GM19372 (cell line): ENCODE measurements at regions not wholly inside any gene's neighbourhood (a gene's known extent, or its start where the extent isn't known, plus 50 kb on each side); places are given as distances from the start of the nearest gene placed in this dataset.

ENCODE experiments used
- ATAC-seq: cut with Tn5 transposase; IDR thresholded peaks from one replicate; pipeline ENCODE4 v1.9.1; 2021; ENCODE audit warnings: mild to moderate bottlenecking, low read depth, moderate library complexity; ENCODE audit not compliant: unreplicated experiment

DNA sequence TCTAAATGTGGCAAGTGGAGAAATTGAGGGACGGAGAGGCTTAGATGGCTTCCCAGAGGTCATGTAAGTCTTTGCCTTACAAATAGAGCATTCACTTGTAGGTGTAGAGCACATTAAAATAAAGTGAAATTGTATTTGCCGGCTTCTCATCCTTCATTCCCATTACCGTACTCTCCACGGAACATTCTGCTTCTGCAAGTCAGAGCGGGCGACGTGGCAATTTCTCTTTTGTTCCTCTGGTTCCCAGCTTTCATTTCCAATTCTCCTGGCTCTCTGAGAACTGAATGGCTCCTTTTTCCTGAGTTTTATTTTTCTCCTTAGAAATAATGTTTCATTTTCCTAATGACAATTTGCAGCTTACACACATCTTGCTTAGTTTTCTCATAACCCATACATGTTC is 51.3 kb upstream of the PFKP start:
- no peak for ATAC-seq

DNA sequence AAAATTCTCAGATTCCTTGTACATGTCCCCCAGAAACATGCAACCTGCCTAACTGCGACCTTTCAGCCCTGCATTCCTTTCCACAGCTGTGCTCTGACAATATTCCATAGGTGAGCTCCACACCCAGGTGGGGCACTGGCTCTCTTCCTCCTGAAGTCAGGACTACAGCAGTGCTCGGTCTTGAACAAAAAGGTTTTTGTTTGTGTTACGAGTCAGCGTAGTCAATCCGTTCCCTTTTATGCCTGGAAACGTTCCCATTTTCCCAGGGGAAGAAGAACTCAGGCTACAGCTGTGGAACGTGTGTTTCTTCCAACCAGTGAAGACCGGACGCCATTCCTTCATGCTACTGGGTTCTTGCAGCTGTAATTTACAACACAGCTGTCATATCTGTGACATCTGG is 52.4 kb upstream of the PFKP start:
- no peak for ATAC-seq

DNA sequence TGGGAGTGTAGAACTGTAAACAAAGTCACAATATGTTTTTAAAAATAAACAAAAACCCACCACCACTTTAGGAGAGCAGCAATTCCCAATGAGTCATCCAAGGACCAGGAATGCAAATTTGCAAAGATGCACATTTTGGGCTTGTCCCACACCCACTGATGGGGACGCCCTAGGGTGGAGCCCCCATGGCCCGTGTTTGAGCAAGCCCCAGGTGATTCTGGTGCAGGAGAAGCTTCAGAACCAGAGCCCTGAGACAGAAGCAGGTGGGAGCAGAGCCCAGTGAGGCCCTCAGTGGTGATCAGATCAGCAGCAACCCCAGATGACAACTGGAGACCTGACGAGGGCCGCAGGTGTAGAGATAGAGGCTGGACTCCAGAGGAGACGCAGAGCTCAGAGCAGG is 55.1 kb upstream of the PFKP start:
- ATAC-seq, result no peak

DNA sequence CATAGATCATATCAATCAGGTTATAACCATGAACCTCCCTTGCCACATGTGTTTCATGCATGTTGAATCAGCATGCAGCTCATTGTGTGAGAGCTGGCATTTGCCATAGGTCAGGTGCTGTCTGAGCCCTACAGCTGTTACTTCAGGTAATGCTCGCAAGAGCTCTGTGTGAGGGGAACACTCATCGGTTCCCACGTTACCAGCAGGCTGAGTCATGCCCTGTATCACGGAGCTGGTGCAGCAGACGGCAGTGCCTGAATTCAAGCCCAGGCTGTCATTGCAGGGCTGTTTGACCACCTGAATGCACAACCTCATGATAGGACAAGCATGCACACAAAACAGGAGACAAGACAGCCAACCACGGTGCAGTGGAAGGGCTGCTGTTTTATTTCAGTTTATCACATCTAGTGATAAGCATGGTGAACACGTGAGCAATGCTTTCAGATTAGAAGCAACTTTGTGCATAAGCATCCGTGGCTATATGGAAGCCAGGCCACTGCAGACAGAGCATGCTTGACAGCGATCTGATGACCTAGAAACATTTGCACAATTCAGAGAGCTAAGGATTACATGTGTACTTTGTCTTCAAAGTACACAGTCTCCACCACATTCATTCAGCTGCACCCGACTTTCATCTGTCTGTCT is 56.4 kb upstream of the PFKP start:
- ATAC-seq, result no peak

DNA sequence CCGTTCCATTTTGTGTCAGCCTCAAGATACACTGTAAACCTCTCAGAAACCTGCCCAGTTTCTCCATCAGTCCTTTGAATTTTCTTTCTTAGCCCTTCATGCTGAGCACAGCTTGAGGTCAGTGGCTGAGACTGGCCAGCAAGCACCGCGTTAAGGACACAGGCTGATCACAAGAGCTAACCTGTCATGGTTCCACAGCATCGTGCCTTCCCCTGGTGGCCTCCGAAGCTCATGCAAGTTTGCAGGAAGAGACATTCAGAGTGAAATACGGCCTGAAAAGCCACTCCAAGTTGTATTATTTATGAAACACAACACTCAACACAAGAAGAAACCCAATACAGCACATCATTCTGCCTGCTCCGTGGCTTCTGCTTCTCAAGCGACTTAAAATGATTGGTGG is 57.0 kb upstream of the PFKP start:
- ATAC-seq, result no peak

DNA sequence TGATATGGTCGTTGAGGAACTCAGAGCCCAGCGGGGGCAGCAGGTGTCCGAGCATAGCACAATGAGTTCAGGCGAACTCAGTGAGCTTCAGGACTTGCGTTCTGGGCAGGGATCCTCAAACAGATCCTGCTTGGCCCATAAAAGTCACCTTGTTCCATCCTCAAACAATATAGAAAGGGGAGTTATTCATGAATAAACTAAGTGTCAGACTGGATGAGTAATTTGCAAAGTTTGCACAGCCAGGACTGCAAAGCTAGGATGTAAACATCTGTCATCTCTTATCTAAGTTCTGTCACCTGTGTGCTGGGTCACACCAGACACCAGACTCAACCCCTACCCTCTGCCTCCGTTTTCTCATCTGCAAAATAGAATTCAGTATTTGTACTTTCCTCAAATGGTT is 58.0 kb upstream of the PFKP start:
- ATAC-seq, result no peak

DNA sequence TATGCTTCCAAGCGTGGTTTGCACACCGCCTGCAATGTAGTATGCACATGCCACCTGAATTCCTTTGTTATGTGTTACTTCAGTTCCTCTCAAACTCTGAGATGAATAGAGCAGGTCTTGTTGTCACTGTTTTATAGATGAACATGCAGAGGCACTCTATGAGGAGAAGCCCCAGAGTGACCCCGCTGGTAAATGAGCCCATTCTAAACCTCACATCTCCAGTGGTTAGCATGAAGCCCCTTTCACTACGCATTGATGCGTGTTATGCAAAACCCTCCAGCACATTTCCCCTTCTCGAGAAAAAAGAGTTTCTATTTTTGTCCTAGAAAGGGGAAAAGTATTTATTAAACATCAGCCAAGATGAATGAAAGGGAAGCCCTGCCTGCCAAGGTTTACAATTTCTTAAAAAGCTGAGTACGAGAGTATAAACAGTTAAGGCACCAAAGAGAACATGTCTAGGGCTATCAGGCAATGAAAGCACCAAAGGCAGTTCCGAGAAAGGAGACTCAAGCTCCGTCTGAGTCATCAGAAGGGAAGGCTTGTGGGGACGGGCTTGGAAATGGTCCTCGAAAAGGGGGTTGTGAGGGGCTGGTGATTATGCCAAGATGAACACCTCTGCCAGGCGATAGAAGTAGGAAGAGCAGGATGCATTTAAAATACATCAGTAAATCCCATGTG is 58.7 kb upstream of the PFKP start:
- no peak for ATAC-seq

DNA sequence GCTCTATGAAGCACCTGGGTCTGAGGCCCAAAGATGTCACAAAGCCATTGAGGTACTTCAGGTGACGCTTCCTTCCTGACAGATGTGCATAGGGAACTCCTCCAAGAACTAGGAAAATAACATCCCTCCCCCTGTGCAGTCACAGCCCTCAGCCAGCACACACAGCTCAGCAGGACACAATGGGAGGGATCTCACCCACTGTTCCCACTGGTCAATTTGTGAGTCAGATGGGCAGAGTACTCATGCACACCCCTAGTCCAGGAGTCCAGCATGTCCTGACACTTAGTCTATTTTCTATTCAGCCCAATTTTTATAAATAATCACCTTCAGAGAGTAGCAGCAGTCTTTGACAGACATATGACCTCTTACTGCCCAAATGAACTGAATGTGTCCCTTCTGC is 60.7 kb upstream of the PFKP start:
- no peak for ATAC-seq

DNA sequence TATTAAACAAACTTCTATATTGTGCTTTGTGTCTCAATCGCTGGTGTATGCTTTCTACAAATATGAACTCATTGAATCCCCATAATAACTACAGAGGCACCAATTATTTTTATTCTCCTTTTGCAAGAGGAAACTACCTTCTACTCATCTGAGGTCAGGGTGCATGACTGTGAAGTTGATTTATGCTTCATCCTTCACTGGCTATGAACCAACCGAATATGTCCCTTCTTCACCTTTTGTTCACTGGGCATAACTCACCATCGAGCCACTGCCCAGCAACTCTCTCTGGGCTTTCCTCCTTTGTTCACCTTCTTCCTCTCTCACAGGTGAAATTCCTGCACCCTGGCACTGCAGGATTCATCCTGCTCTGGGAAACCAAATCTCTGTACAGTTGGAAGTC is 61.3 kb upstream of the PFKP start:
- no peak for ATAC-seq

DNA sequence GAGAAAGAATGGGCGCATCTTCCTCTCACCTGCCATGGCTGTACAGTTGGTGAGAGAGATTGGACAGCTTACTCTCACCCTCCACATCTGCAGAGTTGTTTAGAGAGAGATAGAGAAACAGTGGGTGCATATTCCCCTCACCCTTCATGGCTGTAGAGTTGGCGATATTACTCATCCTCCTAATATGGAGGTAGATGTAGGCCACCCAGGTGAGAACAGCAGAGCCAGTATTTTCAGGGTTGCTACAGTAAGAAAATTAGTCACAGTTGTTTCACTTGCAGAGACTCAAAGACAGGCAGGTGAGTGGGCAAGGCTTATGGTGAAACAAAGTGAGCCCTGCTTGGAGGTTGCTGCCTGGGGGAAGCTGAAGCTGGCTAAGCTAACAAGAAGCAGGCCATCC is 65.0 kb upstream of the PFKP start:
- ATAC-seq, result no peak

DNA sequence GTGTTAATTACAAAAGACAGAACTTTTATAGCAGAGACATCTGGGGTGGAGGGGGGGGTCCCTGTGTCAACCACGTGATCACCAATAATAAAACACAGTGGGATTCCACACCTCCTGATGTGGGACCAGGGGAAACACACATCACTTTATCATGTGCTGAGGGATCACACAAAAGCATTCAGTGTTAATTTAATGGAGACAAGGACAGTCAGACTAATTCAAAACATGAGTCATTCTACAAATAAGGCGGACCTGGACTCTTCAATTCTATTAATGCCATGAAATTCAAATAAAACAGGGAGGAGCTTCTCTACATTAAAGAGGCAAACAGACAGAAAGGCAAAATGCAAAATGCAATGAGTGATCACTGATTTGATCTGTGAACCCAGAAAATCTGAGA is 67.3 kb upstream of the PFKP start:
- no peak for ATAC-seq

DNA sequence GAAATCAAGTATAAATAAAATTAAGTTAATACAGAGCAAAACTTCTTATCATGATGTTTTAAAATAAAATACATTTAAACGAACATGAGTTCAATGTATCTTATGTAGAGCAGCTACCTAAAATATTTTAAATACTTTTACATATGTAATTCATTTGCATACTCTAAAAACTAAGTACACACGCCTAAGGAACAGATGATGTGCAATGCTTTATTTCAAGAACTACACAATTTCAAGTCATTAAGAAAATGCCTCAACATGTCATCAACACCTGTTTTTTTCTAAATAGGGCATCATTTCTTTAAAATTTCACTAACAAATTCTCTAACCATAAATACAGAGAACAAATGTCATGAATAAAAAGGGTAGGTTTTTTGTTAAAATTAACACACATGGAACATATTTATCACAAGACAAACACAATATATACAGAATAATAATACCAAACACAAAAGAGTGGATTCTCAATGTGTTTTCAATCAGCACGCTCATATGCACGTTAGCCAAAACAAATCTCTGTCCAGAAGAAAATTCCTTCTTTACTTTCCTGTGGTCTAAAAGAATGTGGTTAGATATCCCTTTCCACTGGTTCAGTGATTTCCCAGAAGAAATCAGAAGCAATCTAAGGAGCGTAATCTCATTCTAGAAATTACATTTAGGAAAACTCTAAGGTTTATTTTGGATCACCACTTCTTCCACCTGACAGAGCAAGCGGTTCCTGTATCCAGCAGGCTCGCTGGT is 73.0 kb upstream of the PFKP start:
- ATAC-seq, result no peak

DNA sequence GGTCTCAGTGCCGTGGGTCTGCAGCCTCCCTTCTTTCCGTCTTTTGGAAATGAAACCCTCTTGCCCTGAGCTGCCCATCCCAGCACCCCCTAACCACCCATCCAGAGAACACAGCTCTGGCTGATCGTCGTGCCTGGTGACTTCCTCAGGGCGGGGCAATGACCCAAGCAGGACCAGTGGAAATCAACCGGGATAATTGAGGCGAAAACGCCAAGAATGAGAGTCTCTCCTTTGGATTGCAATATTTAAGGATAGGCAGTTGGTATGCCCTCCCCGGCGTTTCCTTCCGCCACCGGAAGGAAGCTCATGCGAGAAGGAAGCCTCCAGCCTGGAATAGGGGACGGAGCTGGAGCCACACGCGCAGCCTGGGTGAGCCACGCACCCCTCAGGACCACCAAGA is 73.7 kb upstream of the PFKP start:
- no peak for ATAC-seq

DNA sequence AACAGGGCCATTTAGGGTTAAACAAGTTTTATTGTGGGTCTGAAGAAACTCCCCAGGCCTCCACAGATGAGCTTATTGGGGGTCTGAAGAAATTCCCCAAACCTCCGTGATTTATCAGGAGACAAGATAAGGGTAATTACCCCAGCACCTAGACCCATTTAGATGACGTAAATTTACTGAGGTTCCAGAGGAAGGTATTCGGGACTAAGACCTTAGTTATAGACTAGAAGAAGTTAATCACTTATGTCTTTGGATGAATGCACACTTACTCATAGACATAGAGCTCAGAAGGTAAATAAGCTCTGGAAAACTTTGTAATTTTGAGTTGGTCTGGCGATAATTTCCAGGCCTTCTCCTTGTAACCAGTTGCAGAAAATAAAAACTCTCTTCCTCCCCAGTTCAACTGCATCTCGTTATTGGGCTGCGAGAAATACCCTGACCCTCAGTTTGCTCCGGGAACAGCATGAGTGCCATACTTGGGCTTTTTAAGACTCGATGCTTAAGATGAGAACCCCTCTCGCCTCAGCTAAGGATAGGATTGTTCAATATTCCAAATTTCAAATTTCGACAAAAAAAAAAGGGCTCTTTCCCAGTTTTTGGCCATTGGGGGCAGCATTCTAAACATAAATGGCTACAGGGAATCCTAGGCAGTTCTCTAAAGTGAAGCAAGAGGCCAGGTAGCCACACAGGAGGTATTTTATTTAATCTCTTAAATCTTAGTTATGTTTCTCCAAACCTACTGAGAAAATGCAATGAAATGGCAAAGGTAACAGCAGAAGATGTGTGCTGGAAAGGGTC is 74.7 kb upstream of the PFKP start:
- no peak for ATAC-seq

DNA sequence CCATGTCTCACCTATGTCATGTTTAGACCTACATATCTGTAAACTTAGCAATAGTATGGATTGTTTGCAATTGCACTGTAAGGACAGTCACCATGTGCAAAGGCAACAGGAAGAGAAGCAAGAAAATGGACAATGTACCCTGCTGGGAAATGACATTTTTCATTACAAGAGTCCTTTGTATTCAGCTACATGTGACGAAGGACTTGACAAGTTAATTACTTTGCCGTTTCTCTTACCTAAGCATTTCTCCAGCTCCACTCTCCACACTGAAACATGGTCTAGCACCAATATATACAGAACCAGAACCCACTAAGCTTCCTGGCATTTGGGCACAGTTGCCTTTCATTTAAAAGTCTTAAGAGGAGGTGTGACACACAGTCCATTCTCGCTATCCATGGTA is 76.6 kb upstream of the PFKP start:
- ATAC-seq, result no peak

DNA sequence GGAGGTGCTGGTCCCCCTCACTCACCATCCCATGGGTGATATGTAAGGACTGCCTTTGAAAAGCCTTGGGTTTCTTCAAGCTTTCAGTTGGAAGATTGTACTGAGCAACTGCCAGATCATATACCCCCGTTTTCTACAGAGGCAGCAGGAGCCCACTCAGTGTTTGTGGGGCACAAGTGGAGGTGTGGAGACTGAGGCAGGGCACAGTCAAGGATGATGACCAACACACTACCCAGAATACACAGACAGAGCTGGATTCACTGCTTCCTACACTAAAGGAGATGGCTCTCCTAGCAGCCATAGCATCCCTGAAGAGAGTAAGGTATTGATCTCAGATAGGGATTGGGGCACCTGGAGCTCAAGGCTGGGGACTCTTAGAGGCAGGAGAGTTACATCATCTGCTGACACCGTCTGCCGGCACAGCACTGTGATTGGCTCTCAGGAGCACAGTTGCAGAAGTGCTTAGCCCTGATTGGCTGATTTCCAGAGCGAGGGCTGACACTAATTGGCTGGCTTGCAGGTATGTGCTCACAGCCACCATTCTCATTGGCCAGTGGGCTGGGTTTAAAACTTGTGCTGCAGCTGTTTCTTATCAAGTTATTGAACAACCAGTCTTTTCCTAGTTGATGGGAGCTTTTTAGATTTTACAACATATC is 77.9 kb upstream of the PFKP start:
- ATAC-seq, result no peak

DNA sequence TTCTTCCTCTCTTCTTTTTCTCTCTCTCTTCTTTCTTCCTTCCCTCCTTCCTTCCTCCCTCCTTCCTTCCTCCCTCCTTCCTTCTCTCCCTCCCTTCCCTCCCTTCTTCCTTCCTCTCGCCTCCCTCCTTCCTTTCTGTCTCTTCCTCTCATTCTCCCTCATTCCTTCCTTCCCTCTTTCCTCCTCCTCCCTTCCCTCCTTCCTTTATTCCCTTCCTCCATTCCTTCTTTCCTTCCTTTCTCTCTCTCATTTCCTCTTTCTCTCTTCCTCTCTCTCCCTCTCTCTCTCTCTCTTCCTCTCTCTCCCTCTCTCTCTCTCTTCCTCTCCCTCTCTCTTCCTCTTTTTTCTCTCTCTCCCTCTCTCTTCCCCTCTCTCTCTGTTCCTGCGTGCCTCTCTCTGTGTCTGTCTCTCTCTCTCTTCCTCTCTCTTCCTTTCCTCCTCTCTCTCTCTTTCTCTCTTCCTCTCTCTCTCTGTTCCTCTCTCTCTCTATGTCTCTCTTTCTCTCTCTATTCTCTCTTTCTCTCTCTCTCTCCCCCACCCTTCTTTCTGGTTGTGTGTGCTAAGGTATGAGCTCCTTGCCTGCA is 80.1 kb upstream of the PFKP start:
- no peak for ATAC-seq

DNA sequence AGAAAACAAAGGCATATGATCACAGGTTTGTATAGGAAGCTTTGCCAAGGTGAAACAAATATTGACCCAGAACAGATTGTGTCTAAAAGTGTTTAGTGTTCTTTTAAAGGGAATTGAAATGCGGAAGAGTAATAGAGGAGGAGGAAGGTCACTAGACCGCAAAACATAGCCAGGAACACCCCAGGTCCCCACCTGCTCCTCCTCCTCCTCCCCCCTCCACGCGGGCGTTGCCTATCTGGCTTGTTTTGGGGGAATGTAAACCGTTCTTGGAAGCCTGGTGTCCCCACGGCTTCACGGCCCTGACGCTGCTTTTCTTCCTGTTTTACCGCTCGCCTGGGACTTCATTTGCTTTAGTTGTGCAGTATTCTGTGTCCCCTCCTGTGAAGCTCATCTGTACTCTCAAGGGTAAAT is 81.0 kb upstream of the PFKP start:
- ATAC-seq, result peak; percentile 44

DNA sequence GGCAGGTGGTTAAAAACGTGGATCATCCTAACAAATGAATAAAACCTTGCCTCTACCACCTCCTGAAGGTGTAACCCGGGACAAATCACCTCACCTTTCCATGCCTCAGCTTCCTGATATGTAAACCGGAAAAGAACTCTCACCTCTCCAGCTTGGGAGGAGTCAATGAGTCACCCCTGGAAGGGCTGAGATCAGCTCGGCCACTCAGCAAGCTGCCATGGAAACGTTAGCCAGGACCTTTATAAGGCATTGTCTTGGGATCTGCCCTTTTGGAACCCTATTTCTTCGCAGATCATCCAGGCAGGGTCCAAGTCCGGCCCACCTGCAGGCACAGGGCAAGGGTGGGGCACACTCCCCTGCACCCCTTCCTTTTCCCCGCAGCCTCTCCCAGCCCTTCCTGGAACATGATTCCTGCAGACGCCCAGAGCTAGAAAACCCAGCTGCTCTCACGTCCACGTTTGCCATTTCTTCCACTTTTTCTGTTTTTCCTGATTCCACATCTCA is 81.6 kb upstream of the PFKP start:
- no peak for ATAC-seq

DNA sequence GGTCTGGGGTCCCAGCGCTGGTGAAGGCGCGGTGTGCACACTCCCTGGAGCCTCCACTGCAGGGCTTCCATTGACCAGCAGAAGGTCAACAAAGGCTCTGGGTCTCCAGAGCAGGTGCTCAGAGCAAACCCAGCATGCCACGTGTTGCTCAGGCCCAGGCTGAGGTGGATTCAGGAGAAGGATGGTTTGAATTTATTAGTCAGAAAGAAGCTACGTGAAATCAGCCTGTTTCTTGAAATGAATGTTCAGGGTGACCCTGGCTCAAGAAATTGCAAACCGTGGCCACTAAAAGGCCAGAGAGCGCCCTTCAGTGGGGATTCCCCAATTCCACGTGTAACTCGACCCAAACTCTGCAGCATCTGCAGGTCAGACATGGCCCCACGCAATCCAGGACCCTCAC is 82.7 kb upstream of the PFKP start:
- ATAC-seq, result no peak
